ENCODE measurements at regions not wholly inside any gene's neighbourhood (a gene's known extent, or its start where the extent isn't known, plus 50 kb on each side); places are given as distances from the start of the nearest gene placed in this dataset.
A peak's percentile ranks its signal among the peaks of the same experiment; 100 is the strongest.

DNA sequence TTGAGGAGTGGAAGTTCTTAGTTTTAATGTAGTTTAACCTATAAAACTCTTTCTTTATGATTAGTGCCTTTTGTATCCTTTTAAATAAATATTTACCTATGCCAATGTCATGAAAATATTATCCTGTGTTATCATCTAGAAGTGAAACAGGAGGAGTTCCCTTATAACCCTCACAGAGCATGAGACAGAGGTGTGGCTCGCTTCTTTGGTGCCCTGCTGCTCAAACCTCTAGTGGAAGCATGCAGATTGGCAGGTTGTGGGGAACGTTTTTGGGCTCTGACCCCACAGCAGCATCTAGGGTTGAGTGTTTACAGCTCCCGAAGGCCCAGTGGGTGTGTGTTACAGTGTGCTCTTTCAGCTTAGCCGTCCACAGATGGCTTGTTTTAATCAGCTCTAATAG, 459.4 kb upstream of the AZI2 start:
- Histone ChIP-seq H3K9me3 (ENCODE audit: control insufficient read depth, low read length) (no peaks in the 10 kb centered on the region), H3K4me1 (ENCODE audit: control insufficient read depth, insufficient read depth, low read length) (no peaks in the 10 kb centered on the region), H3K27me3 (ENCODE audit: control insufficient read depth, insufficient read depth) (no peaks in the 10 kb centered on the region), H3K27ac (ENCODE audit: low read length) (no peak overlapping the region), H3K4me3 (ENCODE audit: low read length) (no peak overlapping the region)
- WGBS: 68% methylated on average over 4 of the region's 4 CpGs
- intact Hi-C loops (cut with DNase I): no loop called here
- ATAC-seq (no peak), DNase-seq (no peak)

DNA sequence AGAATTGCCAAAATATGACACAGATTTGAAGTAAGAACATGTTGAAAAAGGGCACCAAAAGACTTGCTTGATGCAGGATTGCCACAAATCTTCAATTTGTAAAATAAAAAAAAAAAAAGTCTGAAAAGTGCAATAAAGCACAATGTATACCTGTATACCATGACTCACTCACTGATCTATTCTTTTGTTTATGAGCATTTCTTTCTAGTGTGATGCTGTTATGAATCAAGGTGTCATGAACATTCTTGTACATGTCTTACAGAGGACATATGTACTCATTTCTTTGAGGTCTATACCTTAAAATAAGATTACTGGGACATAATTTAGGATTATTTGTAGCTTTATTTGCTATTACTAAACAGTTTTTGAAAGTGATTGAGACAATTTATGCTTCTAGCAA, 464.9 kb upstream of the RBMS3 start:
- Histone ChIP-seq H3K27ac (ENCODE audit: low read length) (no peak overlapping the region), H3K9me3 (ENCODE audit: control insufficient read depth, low read length) (no peaks in the 10 kb centered on the region), H3K4me3 (ENCODE audit: low read length) (no peak overlapping the region), H3K27me3 (ENCODE audit: control insufficient read depth, insufficient read depth) (no peaks in the 10 kb centered on the region), H3K4me1 (ENCODE audit: control insufficient read depth, insufficient read depth, low read length) (no peaks in the 10 kb centered on the region)
- ATAC-seq: no peak
- intact Hi-C loops (cut with DNase I): no loop called here
- no peak for DNase-seq

DNA sequence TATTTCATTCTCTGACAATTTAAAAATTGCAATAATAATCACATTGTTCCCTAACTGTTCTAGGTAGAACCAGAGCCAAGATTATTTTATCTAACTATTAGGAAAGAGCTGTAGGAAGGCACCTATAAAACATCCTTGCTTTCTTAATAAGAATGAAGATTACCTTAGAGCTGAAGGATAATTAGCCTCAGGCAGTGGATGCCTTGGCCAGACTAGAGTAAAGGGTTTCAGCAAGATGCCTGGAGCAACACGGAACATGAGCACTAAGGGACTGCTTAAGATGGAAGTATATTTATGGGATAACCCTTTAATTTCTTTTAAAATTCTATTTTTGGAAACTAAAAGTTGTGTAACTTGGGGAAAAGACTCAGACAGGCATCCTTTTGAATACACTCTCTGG, 456.6 kb upstream of the RBMS3 start:
- no peak overlapping the region for H3K27ac ChIP-seq (ENCODE audit: low read length)
- intact Hi-C loops (cut with DNase I): no loop called here
- ATAC-seq: no peak
- WGBS: 65% methylated on average over 1 of the region's 1 CpG
- H3K27me3 ChIP-seq (ENCODE audit: control insufficient read depth, insufficient read depth): no peaks in the 10 kb centered on the region
- no peaks in the 10 kb centered on the region for H3K9me3 ChIP-seq (ENCODE audit: control insufficient read depth, low read length)
- DNase-seq: no peak
- H3K4me1 ChIP-seq (ENCODE audit: control insufficient read depth, insufficient read depth, low read length): no peaks in the 10 kb centered on the region
- H3K4me3 ChIP-seq (ENCODE audit: low read length): no peak overlapping the region

DNA sequence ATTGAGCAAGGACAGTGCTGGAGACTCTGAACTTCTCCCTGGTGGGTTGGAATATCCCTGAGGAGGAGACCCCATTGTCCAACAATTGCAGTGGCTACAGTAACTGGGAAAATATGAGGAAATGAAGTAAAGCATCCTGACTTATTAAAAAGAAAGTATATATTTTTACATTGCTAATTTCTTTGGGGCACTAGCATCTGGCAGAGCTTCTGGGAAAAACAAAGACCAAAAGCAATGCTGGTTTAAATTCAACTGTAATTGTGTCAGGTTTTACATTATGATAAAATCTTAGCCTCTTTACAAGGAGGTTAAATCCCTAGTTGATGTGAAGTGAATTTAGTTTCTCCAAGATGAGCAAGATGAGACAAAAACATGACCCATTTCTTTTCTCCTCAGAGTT, 454.0 kb upstream of the RBMS3 start:
- intact Hi-C loops (cut with DNase I): no loop called here
- no peaks in the 10 kb centered on the region for H3K4me1 ChIP-seq (ENCODE audit: control insufficient read depth, insufficient read depth, low read length)

DNA sequence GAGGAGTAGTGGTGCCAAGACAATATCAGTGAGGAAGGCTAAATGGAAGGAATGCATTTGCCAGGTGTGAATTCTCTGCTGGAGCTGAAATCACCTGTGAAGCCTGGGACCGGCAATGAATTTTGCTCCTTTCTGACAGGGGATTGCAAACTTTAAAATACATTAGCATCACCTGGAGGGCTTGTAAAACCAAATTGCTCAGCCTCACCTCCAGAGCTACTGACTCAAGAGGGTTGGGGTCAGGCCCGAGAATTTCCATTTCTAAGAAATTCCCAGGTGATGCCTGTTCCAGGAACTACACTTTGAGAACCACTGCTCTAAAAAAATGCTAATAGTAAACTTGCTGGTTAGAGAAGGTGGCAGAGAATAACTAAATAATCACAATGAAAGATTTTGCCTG, 445.6 kb upstream of the RBMS3 start:
- 42% methylated on average over 2 of the region's 2 CpGs for WGBS
- H3K4me1 ChIP-seq (ENCODE audit: control insufficient read depth, insufficient read depth, low read length): no peaks in the 10 kb centered on the region
- no peak for DNase-seq
- intact Hi-C loops (cut with DNase I): no loop called here
- H3K4me3 ChIP-seq (ENCODE audit: low read length): no peak overlapping the region
- H3K27me3 ChIP-seq (ENCODE audit: control insufficient read depth, insufficient read depth): no peaks in the 10 kb centered on the region
- ATAC-seq: no peak
- H3K9me3 ChIP-seq (ENCODE audit: control insufficient read depth, low read length): no peaks in the 10 kb centered on the region
- no peak overlapping the region for H3K27ac ChIP-seq (ENCODE audit: low read length)

More for the DNA sequence above, 454.0 kb upstream of the RBMS3 start:
- H3K9me3 ChIP-seq (ENCODE audit: control insufficient read depth, low read length): no peaks in the 10 kb centered on the region
- no peak overlapping the region for H3K27ac ChIP-seq (ENCODE audit: low read length)
- no peaks in the 10 kb centered on the region for H3K27me3 ChIP-seq (ENCODE audit: control insufficient read depth, insufficient read depth)
- DNase-seq: no peak
- ATAC-seq: no peak
- H3K4me3 ChIP-seq (ENCODE audit: low read length): no peak overlapping the region

DNA sequence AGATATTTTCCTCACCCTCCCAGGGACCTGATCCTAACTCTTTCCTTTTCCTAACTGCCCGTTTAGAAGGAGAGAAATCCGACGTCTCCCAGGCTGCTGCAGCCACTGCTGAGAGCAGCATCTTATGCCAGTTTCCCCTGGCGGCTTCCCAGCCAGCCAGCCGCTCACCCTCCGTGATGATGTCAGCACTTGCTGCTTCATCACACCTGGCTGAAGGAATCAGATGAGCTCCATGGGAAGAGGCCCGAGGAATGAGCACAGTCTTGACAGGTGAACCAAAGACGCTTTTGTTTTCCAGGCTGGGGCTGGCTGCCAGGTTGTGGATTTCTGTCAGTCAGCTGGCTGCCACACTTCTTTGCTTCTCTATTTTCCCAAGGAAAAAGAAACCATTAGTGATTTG, 445.1 kb upstream of the RBMS3 start:
- H3K27me3 ChIP-seq (ENCODE audit: control insufficient read depth, insufficient read depth): no peaks in the 10 kb centered on the region
- H3K9me3 ChIP-seq (ENCODE audit: control insufficient read depth, low read length): no peaks in the 10 kb centered on the region
- H3K4me3 ChIP-seq (ENCODE audit: low read length): no peak overlapping the region
- no peak for ATAC-seq
- intact Hi-C loops (cut with DNase I): no loop called here
- peak in 2 of 3 donors; percentile 65 to 70 for DNase-seq
- H3K27ac ChIP-seq (ENCODE audit: low read length): no peak overlapping the region
- 28% methylated on average over 8 of the region's 8 CpGs for WGBS
- H3K4me1 ChIP-seq (ENCODE audit: control insufficient read depth, insufficient read depth, low read length): no peaks in the 10 kb centered on the region

DNA sequence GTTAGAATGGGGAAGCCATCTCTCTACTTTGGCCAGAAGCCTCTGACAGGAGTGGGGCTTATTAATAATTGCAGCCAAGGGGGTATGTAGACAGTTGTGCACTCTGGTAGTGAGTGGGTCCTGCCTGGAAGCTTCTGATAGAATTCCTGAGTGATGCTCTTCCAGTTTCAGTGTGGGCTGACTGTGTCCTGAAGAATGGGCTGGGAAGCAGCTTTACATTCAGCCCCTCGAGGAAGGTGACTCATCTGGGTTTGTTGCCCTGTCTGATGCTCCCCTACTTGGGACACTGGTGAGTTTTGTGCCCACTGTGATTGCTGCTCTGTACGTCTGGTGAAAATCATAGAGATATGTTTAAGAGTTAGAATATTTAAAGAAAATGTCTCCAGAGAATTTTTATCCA, 444.7 kb upstream of the RBMS3 start:
- Histone ChIP-seq H3K27me3 (ENCODE audit: control insufficient read depth, insufficient read depth) (no peaks in the 10 kb centered on the region), H3K27ac (ENCODE audit: low read length) (no peak overlapping the region), H3K4me1 (ENCODE audit: control insufficient read depth, insufficient read depth, low read length) (no peaks in the 10 kb centered on the region), H3K4me3 (ENCODE audit: low read length) (no peak overlapping the region), H3K9me3 (ENCODE audit: control insufficient read depth, low read length) (no peaks in the 10 kb centered on the region)
- no peak for DNase-seq
- intact Hi-C loops (cut with DNase I): no loop called here
- ATAC-seq: no peak
- WGBS: 65% methylated on average over 2 of the region's 2 CpGs

DNA sequence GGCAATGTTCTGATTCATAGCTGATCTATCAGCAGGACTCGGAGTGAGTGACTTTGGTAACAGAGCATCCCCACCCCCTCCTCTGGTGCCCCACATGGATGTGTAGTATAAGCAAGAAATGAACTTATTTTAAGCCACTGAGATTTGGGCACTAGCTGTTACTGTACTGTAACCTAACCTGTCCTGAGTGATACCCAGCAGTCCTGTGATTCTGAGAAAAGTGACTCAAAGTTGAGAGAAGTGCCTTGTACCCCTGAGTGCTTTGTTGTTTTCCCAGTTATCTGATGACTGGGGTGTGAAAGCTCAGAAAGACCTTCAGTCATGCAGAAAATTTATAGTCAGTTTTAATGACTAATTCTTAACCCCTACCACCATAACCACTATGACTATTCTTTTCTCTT, 439.9 kb upstream of the RBMS3 start:
- Histone ChIP-seq H3K27ac (ENCODE audit: low read length) (no peak overlapping the region), H3K9me3 (ENCODE audit: control insufficient read depth, low read length) (no peaks in the 10 kb centered on the region), H3K4me3 (ENCODE audit: low read length) (no peak overlapping the region), H3K27me3 (ENCODE audit: control insufficient read depth, insufficient read depth) (no peaks in the 10 kb centered on the region), H3K4me1 (ENCODE audit: control insufficient read depth, insufficient read depth, low read length) (no peaks in the 10 kb centered on the region)
- intact Hi-C loops (cut with DNase I): no loop called here
- DNase-seq (no peak), ATAC-seq (no peak)
- 76% methylated on average over 1 of the region's 1 CpG for WGBS

DNA sequence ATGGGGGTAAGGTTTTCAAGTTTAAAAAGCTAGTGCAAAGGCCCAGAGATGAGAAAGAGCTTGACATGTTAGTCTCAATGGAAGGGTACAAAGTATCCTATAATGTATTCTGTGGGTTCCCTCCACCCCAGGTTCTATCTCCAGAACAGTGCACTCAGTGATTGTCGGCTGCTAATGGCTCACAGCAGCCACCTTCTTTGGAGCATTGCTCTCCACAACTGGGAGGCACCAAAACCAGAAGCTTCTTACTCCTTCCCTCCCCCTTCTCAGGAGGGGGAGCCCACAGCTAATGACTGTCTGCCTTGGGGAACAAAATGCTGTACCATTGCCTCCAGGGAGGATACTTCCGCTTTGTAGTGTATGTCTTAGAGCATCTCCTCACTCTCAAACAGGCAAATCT, 439.4 kb upstream of the RBMS3 start:
- Histone ChIP-seq H3K4me1 (ENCODE audit: control insufficient read depth, insufficient read depth, low read length) (no peaks in the 10 kb centered on the region), H3K4me3 (ENCODE audit: low read length) (no peak overlapping the region), H3K9me3 (ENCODE audit: control insufficient read depth, low read length) (no peaks in the 10 kb centered on the region), H3K27ac (ENCODE audit: low read length) (no peak overlapping the region), H3K27me3 (ENCODE audit: control insufficient read depth, insufficient read depth) (no peaks in the 10 kb centered on the region)
- ATAC-seq: no peak
- WGBS: 74% methylated on average over 2 of the region's 2 CpGs
- intact Hi-C loops (cut with DNase I): no loop called here
- no peak for DNase-seq

DNA sequence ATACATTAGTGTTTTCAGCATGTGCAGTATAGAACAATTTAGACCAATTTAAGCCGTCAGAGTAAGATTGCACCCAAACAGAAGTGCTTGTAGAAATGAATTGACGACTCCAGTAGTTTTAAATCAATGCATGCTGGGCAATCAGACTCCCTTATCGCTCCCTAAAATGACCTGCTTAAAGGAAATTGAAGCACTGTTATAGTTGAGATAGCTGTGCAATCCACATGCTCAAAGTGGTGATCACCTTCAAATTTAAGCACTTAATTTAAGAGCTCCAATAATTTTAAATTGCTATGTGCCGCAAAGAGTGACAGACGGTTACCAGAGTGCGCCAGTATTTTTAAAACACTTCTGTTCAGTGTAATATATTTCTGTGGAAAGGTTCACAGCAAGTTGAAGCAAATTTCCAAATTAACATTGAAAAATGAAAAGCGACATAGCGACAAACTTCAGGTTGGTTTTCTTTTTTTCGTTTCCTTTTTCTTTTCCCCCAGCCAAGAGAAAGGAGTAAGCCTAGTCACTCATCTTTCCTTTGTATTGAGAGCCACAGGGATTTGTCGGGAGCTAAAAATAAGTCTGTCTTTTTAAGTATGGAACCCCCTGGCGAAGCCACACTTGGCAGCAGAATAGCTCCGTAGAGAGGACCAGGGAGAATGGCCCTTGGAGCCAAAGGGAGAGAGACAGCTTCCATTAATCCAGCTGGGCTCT, 436.4 kb upstream of the RBMS3 start:
- Histone ChIP-seq H3K4me3 (ENCODE audit: low read length) (no peak overlapping the region), H3K27me3 (ENCODE audit: control insufficient read depth, insufficient read depth) (no peaks in the 10 kb centered on the region), H3K27ac (ENCODE audit: low read length) (no peak overlapping the region), H3K9me3 (ENCODE audit: control insufficient read depth, low read length) (no peaks in the 10 kb centered on the region), H3K4me1 (ENCODE audit: control insufficient read depth, insufficient read depth, low read length) (no peaks in the 10 kb centered on the region)
- no peak for DNase-seq
- WGBS: 87% methylated on average over 12 of the region's 12 CpGs
- intact Hi-C loops (cut with DNase I): no loop called here
- ATAC-seq: no peak

DNA sequence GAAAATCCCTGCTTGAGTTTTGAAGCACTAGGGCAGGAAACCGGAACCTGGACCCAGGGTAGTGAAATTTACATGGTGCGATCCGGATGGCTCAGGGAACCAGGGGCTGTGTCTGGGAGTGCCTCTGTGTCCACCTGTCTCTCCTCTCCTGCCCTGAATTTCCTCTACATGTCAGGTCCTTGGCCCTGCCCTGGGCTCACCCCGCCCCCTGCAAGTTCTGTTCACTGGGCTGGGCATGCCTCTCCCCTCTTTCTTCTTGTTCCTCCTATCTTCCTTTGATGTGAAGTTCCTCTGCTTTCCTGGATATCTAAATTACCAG, 435.9 kb upstream of the RBMS3 start:
- H3K4me3 ChIP-seq (ENCODE audit: low read length): no peak overlapping the region
- H3K4me1 ChIP-seq (ENCODE audit: control insufficient read depth, insufficient read depth, low read length): no peaks in the 10 kb centered on the region
- DNase-seq: no peak
- no peak overlapping the region for H3K27ac ChIP-seq (ENCODE audit: low read length)
- H3K27me3 ChIP-seq (ENCODE audit: control insufficient read depth, insufficient read depth): no peaks in the 10 kb centered on the region
- H3K9me3 ChIP-seq (ENCODE audit: control insufficient read depth, low read length): no peaks in the 10 kb centered on the region
- intact Hi-C loops (cut with DNase I): no loop called here
- WGBS: 92% methylated on average over 4 of the region's 4 CpGs
- ATAC-seq: no peak

DNA sequence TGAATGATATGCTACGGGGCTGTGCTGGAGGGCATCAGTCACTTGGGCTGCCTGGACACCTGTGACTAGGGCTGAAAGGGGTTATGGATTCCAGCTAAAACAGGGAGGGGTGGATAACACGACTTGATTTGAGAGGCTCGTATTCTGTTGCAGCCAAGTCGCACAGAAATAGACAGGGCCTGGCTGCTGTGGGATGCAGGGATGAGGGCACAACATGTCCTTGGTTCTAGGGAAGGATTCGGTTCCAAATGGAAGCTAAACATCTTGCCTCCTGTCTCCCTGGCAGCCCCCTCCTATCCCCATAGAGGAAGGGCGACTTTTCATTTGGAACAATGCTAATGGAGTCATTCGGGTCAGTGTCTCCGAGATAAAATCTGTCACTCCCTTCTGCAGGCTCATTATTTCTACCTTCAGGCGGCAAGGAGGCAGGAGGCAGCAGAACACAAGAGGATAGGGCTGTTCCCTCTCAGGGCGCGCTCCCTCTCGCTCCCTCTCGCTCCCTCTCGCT, 433.8 kb upstream of the RBMS3 start:
- WGBS: 81% methylated on average over 14 of the region's 14 CpGs
- no peak for ATAC-seq

More for the DNA sequence above, 433.8 kb upstream of the RBMS3 start:
- Histone ChIP-seq H3K27ac (ENCODE audit: low read length) (no peak overlapping the region), H3K4me1 (ENCODE audit: control insufficient read depth, insufficient read depth, low read length) (peaks cover 2% of the 10 kb centered on the region), H3K27me3 (ENCODE audit: control insufficient read depth, insufficient read depth) (no peaks in the 10 kb centered on the region), H3K9me3 (ENCODE audit: control insufficient read depth, low read length) (no peaks in the 10 kb centered on the region), H3K4me3 (ENCODE audit: low read length) (no peak overlapping the region)
- intact Hi-C loops (cut with DNase I): no loop called here
- DNase-seq: no peak
